HUES6 (cell line): ENCODE measurements at regions not wholly inside any gene's neighbourhood (a gene's known extent, or its start where the extent isn't known, plus 50 kb on each side); places are given as distances from the start of the nearest gene placed in this dataset.
"Not testable (repeated sequence)": the region's sequence is repeated elsewhere in the genome, so short reads cannot be mapped to it uniquely, and the experiment has no call there.

Experiments
- H3K27ac ChIP-seq: 2 replicates; pipeline ENCODE4 v1.7.0; 2013; ENCODE audit warnings: low read depth, mild to moderate bottlenecking, low read length, inconsistent platforms
- H3K27me3 ChIP-seq: 2 replicates; pipeline ENCODE4 v1.6.1; 2013; ENCODE audit warnings: low read length; ENCODE audit not compliant: control insufficient read depth, insufficient read depth
- H3K36me3 ChIP-seq: 2 replicates; pipeline ENCODE4 v1.6.1; 2013; ENCODE audit warnings: low read length; ENCODE audit not compliant: control insufficient read depth, insufficient read depth
- H3K4me1 ChIP-seq: 2 replicates; pipeline ENCODE4 v1.6.1; 2013; ENCODE audit warnings: low read length; ENCODE audit not compliant: control insufficient read depth, insufficient read depth
- H3K4me3 ChIP-seq: 2 replicates; pipeline ENCODE4 v1.5.1; 2013; ENCODE audit warnings: low read depth, low read length
- H3K9ac ChIP-seq: one replicate; pipeline ENCODE4 v1.6.1; 2013; ENCODE audit warnings: mild to moderate bottlenecking, low read length
- H3K9me3 ChIP-seq: 2 replicates; pipeline ENCODE4 v1.6.1; 2013; ENCODE audit warnings: low read depth, low read length; ENCODE audit not compliant: control insufficient read depth, insufficient read depth

DNA sequence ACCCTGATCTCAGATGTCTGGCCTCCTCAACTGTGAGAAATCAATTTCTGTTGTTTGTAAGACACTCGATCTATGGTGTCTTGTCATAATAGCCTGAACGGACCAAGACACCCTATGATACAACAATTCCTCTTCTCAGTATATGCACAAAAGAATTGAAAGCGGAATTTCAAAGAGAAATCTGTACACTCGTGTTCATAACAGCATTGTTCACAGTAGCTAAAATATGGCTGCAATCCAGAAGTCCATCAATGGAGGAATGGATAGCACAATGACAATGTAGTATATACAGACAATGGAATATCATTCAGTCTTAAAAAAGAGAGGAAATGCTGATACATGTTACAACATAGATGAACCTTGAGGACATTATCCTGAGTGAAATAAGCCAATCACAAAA lies 354.6 kb downstream of the SFMBT2 start:
- no peaks in the 10 kb centered on the region for H3K9me3 ChIP-seq
- H3K27me3 ChIP-seq = no peaks in the 10 kb centered on the region
- peaks cover 3% of the 10 kb centered on the region; the same call in 1 of the 2 replicates for H3K4me1 ChIP-seq
- H3K27ac ChIP-seq = no peak overlapping the region
- no peak overlapping the region for H3K4me3 ChIP-seq
- no peaks in the 10 kb centered on the region for H3K36me3 ChIP-seq
- H3K9ac ChIP-seq = no peak overlapping the region

DNA sequence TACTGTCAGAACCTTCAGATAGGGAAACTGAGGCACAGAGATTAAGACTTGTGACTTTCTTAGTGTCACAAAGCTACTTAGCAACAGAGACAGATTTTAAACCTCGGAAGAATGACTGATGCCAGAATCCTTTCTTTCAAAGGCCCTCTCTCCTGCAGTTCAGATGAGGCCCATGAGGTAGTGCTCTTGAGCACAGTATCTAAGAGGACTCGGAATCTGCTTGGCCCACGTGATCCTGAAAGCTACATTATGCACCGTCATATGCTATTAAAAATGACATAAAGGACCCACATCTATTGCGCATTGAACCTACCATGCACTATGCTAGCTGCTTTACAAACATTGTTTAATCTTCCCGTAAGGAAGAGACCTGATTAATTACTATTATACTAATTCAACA lies 355.9 kb downstream of the SFMBT2 start:
- Histone ChIP-seq H3K4me1 (peaks cover 3% of the 10 kb centered on the region; the same call in 1 of the 2 replicates), H3K4me3 (no peak overlapping the region), H3K9me3 (0 out of 2 replicates have a peak, but pooled peaks cover 6% of the 10 kb centered on the region), H3K36me3 (no peaks in the 10 kb centered on the region), H3K27ac (no peak overlapping the region), H3K9ac (no peak overlapping the region), H3K27me3 (no peaks in the 10 kb centered on the region)

DNA sequence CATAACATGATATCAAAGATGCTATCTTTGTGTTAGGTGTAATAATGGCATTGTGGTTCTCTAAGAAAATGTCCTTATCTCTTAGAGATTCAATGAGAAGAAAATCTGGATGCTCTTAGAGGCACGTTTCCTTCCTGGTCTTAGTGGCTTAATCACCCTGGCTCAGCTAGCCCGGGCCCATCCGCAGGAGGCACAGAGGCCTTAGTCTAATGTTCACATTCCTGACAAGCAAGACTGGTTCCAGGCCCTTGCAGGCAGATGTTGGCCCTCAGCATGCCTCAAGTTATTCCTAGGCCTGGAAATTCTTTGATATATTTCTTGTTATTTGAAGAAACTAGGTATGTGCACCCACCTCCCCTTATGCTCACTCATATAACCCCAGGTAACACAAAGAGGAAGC lies 357.6 kb downstream of the SFMBT2 start:
- H3K27ac ChIP-seq = no peak overlapping the region
- H3K4me3 ChIP-seq = no peak overlapping the region
- H3K4me1 ChIP-seq = peaks cover 3% of the 10 kb centered on the region; the same call in 1 of the 2 replicates
- no peaks in the 10 kb centered on the region for H3K27me3 ChIP-seq
- H3K9me3 ChIP-seq = peaks cover 12% of the 10 kb centered on the region; the same call in 1 of the 2 replicates
- H3K9ac ChIP-seq = no peak overlapping the region
- H3K36me3 ChIP-seq = no peaks in the 10 kb centered on the region

DNA sequence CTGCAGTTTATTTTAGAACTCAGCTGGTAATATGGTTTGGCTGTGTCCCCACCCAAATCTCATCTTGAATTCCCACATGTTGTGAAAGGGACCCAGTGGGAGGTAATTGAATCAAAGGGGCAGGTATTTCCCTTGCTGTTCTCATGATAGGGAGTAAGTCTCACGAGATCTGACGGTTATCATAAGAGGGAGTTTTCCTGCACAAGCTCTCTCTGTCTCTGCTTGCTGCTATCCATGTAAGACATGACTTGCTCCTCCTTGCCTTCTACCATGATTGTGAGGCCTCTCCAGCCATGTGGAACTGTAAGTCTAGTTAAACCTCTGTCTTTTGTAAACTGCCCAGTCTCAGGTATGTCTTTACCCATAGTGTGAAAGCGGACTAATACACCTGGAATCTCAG lies 360.8 kb downstream of the SFMBT2 start:
- H3K4me1 ChIP-seq, H3K27ac ChIP-seq, H3K27me3 ChIP-seq, H3K9ac ChIP-seq, H3K36me3 ChIP-seq, H3K4me3 ChIP-seq: not testable (repeated sequence)
- peaks cover 12% of the 10 kb centered on the region; the same call in 1 of the 2 replicates for H3K9me3 ChIP-seq

DNA sequence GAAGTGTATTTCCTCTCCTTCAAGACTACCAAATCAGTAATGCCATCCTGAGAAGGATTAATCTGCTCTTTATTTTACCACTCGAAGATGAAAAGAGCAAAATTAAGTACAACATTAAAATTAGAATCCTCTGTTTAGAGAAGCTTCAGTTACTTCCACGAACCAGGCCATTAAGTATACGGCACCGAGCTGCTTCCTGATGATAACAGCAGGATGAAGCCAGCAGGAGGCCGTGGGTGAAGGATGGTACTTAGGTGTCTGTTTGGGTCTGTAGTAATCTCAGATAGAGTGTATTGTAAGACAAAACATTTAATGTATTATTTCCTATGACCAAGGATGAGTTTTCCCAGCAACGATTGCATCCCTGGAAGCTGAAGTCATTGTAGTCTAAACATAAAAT lies 362.8 kb downstream of the SFMBT2 start:
- no peak overlapping the region for H3K9ac ChIP-seq
- no peak overlapping the region for H3K27ac ChIP-seq
- H3K4me3 ChIP-seq = no peak overlapping the region
- peaks cover 12% of the 10 kb centered on the region; the same call in 1 of the 2 replicates for H3K9me3 ChIP-seq
- no peaks in the 10 kb centered on the region for H3K4me1 ChIP-seq
- H3K36me3 ChIP-seq = no peaks in the 10 kb centered on the region
- H3K27me3 ChIP-seq = no peaks in the 10 kb centered on the region

DNA sequence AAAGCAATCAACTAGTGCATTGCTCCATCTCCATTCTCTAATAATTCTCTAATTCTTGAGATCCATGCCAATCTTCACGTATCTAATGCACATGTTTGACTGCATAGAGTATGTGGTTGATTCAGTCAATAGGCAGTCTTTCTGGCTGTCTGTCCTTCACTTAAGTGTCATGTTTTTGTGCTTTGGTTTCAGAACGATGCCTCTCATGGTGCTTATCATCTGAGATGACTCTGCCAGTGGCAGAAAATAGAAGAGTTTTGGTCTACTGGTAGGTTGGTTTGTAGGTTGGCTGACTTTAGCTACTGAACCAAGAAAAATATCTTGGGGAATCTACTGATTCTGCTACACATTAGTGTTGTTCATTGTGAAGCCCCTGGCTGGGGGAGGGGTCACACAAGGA lies 364.2 kb downstream of the SFMBT2 start:
- Histone ChIP-seq H3K9ac (no peak overlapping the region), H3K9me3 (peaks cover 12% of the 10 kb centered on the region; the same call in 1 of the 2 replicates), H3K4me1 (no peaks in the 10 kb centered on the region), H3K27me3 (no peaks in the 10 kb centered on the region), H3K36me3 (no peaks in the 10 kb centered on the region), H3K27ac (no peak overlapping the region), H3K4me3 (no peak overlapping the region)

DNA sequence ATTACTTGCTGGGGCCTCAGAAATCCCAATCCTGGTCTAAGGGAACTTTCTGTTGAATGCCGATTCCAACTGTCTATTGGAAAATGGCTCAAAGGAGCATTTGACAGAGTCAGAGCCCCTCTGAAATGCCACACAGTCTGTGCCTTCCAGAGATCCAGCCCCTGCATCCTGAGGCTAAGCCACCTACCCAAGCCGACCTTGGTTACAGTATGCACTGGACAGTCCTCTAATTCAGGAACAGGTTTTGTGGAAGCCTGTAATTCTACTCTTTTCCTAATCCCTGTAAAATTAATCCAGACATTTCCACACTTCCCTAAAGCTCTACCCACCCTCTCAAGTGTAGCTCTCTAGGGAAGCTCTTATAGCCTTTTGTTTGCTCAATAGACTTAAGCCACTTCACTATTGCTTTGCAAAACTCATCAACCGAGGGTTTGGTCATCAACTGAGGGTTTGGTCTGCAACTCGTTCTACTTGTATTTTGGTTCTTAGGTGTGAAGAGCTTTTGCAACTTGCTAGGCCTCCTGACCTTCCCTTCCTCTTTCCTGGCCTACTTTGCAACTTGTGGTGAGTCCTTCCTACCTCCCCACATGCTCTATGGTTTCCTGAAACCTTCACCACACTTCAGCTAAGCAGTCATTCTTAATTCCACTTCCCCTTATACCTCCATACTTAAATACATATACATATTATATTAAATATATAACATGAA lies 364.8 kb downstream of the SFMBT2 start:
- Histone ChIP-seq H3K9ac (no peak overlapping the region), H3K4me1 (no peaks in the 10 kb centered on the region), H3K27ac (no peak overlapping the region)

DNA sequence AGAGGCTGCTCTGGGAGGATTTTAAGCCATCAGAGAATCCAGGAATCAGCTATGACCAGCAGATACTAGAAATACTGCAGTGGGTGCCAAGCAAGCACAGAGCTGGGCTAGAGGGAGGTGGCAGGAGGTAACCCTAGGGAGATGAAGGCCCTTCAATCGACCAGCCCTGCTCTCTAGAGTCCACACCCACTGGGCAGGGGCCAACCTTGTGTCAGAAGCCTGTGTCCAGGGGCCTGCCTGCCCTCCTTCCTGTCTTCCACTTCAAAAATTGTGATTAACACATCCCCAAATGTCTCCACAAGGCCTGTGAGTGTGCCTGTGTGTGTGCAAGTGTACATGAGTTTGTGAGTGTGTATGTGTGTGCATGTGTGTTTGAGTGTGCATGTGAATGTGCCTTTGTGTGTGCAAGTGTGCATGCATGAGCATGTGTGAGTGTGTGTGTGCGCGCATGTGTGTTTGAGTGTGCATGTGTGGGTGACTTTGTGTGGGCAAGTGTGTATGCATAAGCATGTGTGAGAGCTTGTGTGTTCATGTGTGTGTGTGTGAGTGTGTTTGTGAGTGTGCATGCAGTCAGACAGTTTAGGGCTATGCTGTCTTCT lies 367.7 kb downstream of the SFMBT2 start:
- H3K4me1 ChIP-seq = no peaks in the 10 kb centered on the region
- H3K27me3 ChIP-seq = no peaks in the 10 kb centered on the region
- H3K9me3 ChIP-seq = no peaks in the 10 kb centered on the region; the same call in 1 of the 2 replicates
- no peak overlapping the region for H3K27ac ChIP-seq
- no peaks in the 10 kb centered on the region for H3K36me3 ChIP-seq
- H3K4me3 ChIP-seq = no peak overlapping the region
- H3K9ac ChIP-seq = no peak overlapping the region

More for the DNA sequence above, 364.8 kb downstream of the SFMBT2 start:
- Histone ChIP-seq H3K36me3 (no peaks in the 10 kb centered on the region), H3K27me3 (no peaks in the 10 kb centered on the region), H3K4me3 (no peak overlapping the region), H3K9me3 (peaks cover 12% of the 10 kb centered on the region; the same call in 1 of the 2 replicates)

DNA sequence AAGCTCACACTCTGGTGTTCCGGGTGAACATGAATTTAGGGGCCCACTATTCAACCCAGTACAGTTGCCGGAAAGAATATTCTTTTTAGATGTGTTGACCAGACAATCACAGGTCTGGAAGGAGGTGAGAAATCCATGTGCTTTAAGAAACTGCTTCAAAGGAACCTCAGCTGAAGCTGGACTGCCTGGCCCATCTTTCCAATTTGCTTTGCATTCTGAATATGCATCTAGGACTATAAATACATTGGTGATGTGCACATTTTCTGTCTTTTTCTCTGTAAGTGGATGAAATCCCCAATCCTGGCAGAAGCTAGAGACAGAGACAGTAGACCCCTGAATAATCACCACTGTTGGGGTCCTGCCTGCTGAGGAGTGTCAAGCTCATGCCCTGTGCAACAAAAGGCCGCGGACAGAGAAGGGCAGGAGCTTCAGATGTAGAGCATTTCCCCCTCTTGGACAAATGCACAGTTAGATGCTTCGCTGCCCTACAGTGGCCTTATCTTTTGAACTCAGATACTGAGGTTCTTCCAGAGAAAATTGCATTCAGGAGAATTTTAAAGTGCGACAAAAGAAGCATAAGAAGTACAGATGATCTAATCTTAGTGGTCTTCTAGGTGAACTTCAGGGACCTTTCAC lies 368.3 kb downstream of the SFMBT2 start:
- H3K4me1 ChIP-seq = no peaks in the 10 kb centered on the region
- H3K36me3 ChIP-seq = no peaks in the 10 kb centered on the region
- H3K27me3 ChIP-seq = no peaks in the 10 kb centered on the region
- H3K9me3 ChIP-seq = no peaks in the 10 kb centered on the region; the same call in 1 of the 2 replicates
- H3K9ac ChIP-seq = no peak overlapping the region
- H3K4me3 ChIP-seq = no peak overlapping the region
- H3K27ac ChIP-seq = no peak overlapping the region

DNA sequence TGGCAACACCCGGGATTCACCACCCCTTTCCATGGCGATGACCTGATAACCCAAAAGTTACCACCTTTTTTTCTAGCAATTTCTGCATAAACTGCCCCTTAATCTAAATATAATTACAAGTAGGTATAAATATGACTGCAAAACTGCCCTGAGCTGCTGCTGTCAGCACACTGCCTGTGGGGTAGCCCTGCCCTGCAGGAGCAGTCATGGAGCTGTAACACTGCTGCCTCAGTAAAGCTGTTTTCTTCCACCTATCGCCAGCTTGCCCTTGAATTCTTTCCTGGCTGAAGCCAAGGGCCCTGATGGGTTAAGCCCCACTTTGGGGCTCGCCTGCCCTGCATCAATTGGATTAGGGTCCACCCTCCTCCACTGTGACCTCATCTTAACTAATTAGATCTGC lies 368.8 kb downstream of the SFMBT2 start:
- Histone ChIP-seq H3K9me3 (no peaks in the 10 kb centered on the region), H3K4me1 (no peaks in the 10 kb centered on the region), H3K27ac (no peak overlapping the region), H3K4me3 (no peak overlapping the region), H3K27me3 (no peaks in the 10 kb centered on the region), H3K36me3 (no peaks in the 10 kb centered on the region), H3K9ac (no peak overlapping the region)

DNA sequence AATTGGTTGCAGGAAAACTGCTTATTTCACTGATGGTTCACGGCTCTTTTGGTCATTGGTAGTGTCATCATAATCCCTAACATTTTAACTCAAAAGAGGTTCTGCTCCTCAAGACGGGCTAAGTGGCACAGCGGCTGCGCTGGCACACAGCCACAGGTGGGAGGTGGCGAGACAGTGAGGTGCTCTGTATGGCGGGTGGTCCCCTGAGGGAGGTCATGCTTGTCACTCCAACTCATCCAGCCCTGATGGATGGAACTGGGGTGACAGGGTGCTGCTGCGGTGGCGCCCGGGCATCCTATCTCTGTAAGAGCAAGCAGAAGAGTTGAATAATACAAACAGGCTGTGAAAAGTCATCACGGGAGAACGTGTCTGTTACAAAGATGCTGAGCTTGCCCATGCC lies 370.2 kb downstream of the SFMBT2 start:
- Histone ChIP-seq H3K36me3 (no peaks in the 10 kb centered on the region), H3K4me1 (no peaks in the 10 kb centered on the region), H3K4me3 (no peak overlapping the region), H3K9ac (no peak overlapping the region), H3K27me3 (no peaks in the 10 kb centered on the region), H3K27ac (no peak overlapping the region), H3K9me3 (no peaks in the 10 kb centered on the region)
